CD4-positive, alpha-beta T cell treated with Interleukin-4 for 4 hours (primary cell): ENCODE measurements at regions not wholly inside any gene's neighbourhood (a gene's known extent, or its start where the extent isn't known, plus 50 kb on each side); places are given as distances from the start of the nearest gene placed in this dataset.
"Not testable (repeated sequence)": the region's sequence is repeated elsewhere in the genome, so short reads cannot be mapped to it uniquely, and the experiment has no call there.

Source experiments
- DNase-seq: peaks from one replicate; pipeline ENCODE4 v3.0.0-alpha.2; 2020

DNA sequence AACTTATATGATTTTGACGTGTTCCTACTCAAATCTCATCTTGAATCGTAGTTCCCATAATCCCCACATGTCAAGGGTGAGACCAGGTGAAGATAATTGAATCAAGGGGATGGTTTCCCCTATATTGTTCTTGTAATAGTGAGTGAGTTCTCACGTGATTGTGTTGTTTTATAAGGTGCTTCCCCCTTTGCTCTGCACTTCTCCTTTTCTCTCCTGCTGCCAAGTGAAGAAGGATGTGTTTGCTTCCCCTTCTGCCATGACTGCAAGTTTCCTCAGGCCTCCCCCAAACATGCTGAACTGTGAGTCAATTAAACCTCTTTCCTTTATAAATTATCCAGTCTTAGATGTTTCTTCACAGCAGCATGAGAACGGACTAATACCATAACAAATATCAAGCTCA is 83.2 kb downstream of the MANEA start:
- no peak for DNase-seq

GRCh38 chr6:95670011-95670463 is 92.7 kb downstream of the MANEA start:
- DNase-seq, result no peak

- DNase-seq, result no peak
These were observed 98.8 kb downstream of the MANEA start for GRCh38 chr6:95676011-95676628.

DNA sequence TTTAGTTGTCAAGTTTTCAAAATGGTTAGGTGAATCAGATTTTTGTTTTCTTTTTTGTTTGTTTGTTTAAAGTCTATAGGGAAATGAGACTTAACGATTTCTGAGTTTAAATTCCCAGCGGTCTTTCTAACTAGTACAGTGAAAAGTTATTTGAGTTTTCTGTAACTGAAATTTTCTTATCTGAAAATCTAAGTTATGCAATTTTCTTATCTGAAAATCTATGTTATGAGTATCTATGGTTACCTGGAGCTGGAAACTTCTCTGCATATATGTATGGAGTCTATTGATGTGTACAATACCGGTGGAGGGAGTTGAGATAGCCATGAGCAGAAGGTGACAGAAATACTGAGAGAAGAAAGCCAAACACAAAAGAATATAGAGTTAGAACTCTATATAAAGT is 102.6 kb downstream of the MANEA start:
- no peak for DNase-seq

DNA sequence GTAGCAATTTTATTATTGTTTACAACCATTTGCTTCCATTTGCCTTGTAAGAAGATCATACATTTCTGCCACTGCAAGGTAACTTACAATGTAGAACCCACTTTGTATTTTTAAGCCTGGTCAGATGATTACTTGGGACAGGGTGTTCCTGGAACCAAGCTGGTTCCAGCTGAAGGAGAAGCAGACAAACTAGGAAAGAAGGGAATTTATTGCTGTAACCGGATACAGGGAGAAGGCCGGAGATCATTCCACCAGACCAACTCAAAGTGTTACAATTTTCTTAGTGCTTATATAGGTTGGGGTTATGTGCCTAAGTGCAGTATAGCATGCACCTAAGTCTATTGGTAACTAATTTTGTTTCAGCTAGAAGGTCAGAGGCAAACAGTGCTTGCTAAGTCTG is 104.4 kb downstream of the MANEA start:
- DNase-seq, result no peak

- no peak for DNase-seq
These were observed 105.1 kb downstream of the MANEA start for GRCh38 chr6:95682476-95682875.

DNA sequence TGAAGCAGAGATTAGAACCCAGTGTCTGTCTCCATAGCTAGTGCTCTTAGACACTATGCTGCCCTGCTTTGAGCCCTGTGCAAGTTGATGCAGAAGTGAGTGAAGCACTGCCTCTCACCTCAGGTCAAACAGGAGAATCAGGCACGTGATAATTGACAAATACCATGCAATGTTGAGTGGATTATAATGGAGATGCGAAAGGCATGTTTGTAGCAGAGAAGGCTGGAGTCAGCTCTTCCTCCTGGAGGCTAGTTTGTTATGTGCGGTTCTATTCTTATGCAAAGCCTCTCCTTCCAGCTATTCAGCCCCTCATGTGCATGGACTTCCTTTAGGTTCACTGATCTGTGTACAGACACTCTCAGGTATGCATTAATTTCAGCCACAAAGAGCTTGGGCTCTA is 108.5 kb downstream of the MANEA start:
- no peak for DNase-seq

DNA sequence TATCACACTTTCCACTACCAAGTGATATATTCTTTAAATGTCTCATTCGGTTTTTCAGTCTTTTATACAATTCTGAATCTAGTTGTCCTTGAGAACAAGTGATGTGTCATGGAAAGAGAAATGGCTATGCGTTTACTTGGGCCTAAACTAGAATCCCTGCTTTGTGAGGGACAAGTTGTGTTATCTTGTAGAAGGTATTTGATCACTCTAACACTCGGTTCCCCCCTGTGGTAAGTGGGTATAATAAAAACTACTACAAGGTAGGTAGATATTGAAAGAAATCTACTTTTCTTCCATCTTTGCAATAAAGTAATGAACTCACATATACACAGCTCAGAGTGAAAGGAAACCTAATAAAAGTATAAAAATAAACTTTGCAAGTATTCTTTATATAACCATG is 108.9 kb downstream of the MANEA start:
- no peak for DNase-seq

- no peak for DNase-seq
These were observed 109.6 kb downstream of the MANEA start for GRCh38 chr6:95686895-95687294.

DNA sequence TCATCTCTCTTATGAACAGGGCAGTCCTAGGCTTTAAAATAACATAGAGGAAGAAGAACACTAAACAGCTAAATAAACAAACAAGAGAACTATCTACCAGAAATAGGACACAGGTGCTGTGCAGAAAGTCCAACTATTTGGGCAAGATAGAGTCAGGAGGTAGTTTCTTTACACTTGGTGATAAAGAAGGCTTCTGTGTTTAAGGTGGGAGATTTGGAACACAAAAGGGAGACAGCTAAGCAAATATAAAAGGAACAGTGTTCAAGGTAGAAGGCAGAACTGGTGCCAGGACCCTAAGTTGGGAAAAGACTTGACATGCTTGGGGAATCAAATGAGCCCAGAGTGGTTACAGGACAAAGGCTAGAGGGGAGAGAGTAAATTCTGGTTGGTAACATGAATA is 110.5 kb downstream of the MANEA start:
- no peak for DNase-seq

- peak; percentile 1 for DNase-seq
These were observed 113.0 kb downstream of the MANEA start for GRCh38 chr6:95690328-95690727.

DNA sequence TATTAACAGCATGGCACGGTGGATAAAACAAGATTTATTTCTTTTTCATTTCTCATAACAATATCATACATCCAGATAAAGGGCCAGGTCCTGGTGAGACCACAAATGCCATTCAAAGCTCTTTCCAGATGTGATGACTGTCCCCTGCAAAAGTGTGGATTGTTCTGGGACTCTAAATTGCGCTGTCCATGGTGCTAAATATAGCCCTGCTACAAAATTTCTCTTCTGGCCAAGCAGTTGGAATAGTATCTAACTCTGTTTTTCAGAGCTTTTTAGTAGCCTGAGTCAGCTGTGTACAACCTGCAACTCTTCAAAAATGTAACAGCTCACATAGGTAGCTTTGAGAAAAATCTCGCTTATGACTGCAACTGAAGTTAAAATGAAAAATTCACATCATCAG is 115.8 kb downstream of the MANEA start:
- no peak for DNase-seq

DNA sequence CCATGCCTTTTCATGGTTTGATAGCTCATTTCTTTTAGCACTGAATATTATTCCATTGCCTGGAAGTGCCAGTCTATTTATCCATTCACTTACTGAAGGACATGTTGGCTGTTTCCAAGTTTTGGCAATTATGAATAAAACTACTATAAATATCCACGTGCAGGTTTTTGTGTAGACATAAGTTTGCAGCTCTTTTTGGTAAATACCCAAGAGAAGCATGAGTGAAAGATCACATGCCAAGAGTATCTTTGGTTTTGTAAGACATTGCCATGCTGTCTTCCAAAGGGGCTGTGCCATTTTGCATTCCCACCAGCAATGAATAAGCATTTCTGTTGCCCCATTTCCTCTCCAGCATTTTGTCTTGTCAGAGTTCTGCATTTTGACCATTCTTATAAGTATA is 120.9 kb downstream of the MANEA start:
- DNase-seq, result no peak

GRCh38 chr6:95723638-95724037 is 146.3 kb downstream of the MANEA start:
- no peak for DNase-seq

GRCh38 chr6:95725344-95725743 is 148.0 kb downstream of the MANEA start:
- DNase-seq, result no peak

DNA sequence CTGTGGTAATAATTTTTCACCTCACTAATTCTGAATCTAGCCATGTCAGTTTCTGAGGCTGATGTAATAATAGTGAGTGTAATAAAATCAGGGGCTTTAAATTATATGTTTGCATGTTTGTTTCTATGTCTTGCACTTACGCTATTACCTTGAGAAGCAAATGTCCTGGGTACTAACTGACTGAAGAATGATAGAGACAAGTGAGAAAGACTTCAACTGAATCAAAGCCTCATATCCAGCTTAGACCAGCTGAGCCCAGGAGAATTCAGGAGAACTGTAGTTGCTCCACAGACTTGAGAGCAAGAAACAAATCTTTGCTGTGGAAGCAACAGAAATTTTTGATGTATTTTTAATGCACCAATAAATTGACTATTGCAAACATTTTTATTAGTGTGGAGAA is 162.8 kb downstream of the MANEA start:
- no peak for DNase-seq

GRCh38 chr6:95741045-95741444 is 163.7 kb downstream of the MANEA start:
- DNase-seq, result no peak

DNA sequence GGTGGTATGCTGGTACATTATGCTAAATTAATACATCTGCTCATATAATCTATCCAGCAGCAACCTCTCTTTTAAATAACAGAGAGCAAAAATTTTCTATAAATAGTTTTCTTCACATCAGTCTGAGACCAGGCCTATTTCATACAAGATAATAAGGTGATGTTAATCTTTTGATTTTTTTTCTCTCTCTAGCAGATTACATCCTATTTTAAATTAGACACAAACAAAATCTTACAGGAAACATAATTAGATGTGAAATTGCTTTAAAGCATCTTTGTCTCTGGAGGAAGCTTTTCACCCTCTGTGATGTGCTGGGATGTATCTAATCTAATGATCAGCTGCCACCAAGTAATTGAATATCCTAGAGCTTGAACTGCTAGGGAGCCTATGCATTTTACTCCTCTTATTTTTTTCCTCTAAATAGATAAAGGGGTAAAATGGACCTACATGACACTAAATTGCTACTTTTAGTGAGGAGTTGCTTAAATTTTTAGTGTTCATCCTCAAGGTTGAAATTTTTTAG is 165.5 kb downstream of the MANEA start:
- DNase-seq, result no peak

DNA sequence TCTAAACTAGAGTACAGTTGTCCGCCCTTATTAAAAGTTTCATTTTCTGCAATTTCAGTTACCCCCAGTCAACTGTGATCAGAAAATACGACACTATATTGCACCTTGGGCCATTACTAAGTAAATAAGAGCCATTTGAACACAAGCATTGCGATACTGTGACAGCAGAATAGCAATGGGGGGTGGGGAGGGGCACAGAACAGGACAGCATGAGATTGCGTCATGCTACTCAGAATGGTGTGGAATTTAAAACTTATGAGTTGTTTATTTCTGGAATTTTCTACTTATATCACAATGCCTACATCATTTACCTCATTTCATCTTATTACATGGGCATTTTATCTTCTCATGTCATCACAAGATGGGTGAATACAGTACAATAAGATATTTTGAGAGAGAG is 166.3 kb downstream of the MANEA start:
- DNase-seq, result no peak

DNA sequence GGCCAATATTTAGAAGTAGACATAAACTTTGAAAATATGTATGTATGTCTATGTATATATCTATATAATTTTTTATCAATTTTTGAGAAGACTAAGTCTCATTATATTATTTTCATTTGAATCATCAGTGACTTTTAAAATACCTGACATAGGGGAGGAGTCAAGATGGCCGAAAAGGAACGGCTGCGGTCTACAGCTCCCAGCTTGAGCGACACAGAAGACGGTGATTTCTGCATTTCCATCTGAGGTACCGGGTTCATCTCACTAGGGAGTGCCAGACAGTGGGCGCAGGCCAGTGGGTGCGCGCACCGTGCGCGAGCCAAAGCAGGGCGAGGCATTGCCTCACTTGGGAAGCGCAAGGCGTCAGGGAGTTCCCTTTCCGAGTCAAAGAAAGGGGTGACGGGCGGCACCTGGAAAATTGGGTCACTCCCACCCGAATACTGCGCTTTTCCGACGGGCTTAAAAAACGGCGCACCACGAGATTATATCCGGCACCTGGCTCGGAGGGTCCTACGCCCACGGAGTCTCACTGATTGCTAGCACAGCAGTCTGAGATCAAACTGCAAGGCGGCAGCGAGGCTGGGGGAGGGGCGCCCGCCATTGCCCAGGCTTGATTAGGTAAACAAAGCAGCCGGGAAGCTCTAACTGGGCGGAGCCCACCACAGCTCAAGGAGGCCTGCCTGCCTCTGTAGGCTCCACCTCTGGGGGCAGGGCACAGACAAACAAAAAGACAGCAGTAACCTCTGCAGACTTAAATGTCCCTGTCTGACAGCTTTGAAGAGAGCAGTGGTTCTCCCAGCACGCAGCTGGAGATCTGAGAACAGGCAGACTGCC is 181.1 kb downstream of the MANEA start:
- DNase-seq, result not testable (repeated sequence)

DNA sequence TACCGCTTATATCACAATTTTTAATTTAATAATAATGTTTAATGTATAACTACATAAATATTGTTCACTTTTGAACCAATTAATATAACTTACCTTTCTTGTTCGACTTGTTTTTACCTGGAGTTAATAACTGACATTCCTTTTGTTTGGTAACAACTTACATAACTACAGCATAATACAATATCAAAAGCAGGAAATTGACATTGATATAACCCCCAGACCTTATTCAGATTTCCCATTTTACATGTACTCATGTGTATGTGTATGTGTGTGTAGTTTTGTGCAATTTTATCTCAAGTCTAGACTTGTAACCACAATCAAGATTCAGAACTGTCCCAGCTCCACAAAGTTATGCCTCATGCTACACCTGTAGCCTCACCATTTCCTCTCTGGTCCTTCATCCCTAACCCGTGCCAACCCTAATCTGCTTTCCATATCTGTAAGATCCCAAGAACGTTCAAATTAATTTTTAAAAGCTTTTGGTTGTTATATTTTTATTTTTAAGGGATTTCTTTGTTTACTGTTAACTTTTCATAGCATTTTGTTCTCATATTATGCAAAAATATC is 190.6 kb downstream of the MANEA start:
- DNase-seq, result no peak

DNA sequence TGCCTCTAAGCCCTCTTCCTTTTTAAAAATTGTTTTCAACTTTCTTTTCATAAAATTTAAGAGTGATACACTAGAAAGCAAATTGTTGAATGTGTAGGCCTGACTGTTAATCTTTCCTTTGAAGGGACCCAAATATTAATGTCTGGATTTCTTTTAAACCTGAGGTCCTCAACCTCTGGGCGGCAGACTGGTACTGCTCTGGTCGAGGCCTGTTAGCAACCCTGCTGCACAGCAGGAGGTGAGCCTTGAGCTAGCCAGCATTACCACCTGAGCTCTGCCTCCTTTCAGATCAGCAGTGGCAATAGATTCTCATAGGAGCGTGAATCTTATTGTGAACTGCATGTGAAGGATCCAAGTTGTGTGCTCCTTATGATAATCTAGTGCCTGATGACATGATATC is 191.2 kb downstream of the MANEA start:
- no peak for DNase-seq

DNA sequence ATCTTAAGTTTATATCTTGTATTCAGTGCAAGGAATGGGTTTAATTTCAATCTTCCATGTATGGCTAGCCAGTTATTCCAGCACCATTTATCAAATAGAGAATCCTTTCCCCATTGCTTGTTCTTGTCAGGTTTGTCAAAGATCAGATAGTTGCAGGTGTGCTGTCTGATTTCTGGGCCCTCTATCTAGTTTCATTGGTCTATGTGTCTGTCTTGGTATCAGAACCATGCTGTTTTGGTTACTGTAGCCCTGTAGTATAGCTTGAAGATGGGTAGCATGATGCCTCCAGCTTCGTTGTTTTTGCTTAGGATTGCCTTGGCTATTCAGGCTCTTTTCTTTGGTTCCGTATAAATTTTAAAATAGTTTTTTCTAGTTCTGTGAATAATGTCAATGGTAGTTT is 200.0 kb downstream of the MANEA start:
- no peak for DNase-seq

DNA sequence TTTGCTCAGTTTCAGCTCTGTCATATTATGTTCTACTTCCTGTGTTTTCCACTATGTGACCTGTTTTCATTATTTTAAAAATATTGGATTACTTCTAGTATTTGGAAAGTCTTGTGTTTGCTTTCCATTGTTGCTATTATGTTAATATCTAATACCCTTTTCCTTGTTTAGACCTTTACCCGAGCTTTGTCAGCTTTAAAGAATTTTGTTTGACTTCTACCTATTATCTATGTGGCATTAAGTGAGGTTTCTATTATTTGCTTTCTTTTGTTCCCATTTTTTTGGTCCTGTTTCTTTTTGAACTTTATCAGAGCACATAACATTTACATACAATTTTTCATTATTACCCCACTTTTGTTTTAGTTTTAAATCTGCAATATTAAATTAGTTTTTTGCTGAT is 202.7 kb downstream of the MANEA start:
- no peak for DNase-seq
